Naive thymus-derived CD4-positive, alpha-beta T cell (primary cell): ENCODE measurements at regions not wholly inside any gene's neighbourhood (a gene's known extent, or its start where the extent isn't known, plus 50 kb on each side); places are given as distances from the start of the nearest gene placed in this dataset. TPM values are rescaled to one million over a fixed set of nuclear protein-coding genes. Genes with fewer than 3 reads are reported as not detected.

Source experiments
- ATAC-seq: fragments of 150-1000 bp; cut with Tn5 transposase; 2 replicates; pipeline ENCODE4 v1.10.0; 2021; ENCODE audit warnings: mild to moderate bottlenecking, moderate library complexity
- CTCF ChIA-PET: fragments of 350-600 bp; sonication (Branson Sonifier 250); formaldehyde crosslinking; loops from one replicate; lab custom pipeline; 2021; ENCODE audit warnings: antibody characterized with exemption; lab: Charles Lee
- POLR2A ChIA-PET: fragments of 350-600 bp; sonication (Branson Sonifier 250); formaldehyde crosslinking; loops from one replicate; lab custom pipeline; 2021; ENCODE audit warnings: antibody characterized with exemption, inconsistent platforms; lab: Charles Lee
- DNase-seq, 9 donors: peaks; one replicate each; pipeline versions ENCODE4 v3.0.0 to v3.0.0-alpha.2; 2020 to 2022; ENCODE audit warnings: mixed read lengths in 1 of 9
- H3K27ac ChIP-seq: one replicate; pipeline ENCODE4 v1.7.0; 2013; ENCODE audit warnings: mild to moderate bottlenecking, low read depth, low read length, moderate library complexity
- H3K27me3 ChIP-seq, 2 donors: one replicate each; pipeline ENCODE4 v1.7.0; 2013; ENCODE audit warnings: low read length in 2 of 2, mild to moderate bottlenecking in 2 of 2, moderate library complexity in 2 of 2; ENCODE audit not compliant: control insufficient read depth in 2 of 2, insufficient read depth in 2 of 2
- H3K36me3 ChIP-seq, 3 experiments: 1 replicate in 2 of 3; 2 replicates in 1 of 3; pipeline ENCODE4 v1.7.0; 2013; ENCODE audit warnings: low read length in 3 of 3, mild to moderate bottlenecking in 3 of 3, moderate library complexity in 1 of 3; ENCODE audit not compliant: insufficient read depth in 3 of 3, control insufficient read depth in 2 of 3
- H3K4me1 ChIP-seq, 2 donors: one replicate each; pipeline ENCODE4 v1.7.0; 2013; ENCODE audit warnings: low read length in 2 of 2, mild to moderate bottlenecking in 2 of 2, moderate library complexity in 1 of 2; ENCODE audit not compliant: control insufficient read depth in 2 of 2, insufficient read depth in 2 of 2
- H3K4me3 ChIP-seq: 2 replicates; pipeline ENCODE4 v1.7.0; 2013; ENCODE audit warnings: mild to moderate bottlenecking, low read length
- H3K9me3 ChIP-seq, 3 experiments: 1 replicate in 2 of 3; 2 replicates in 1 of 3; pipeline ENCODE4 v1.7.0; 2013; ENCODE audit warnings: low read length in 3 of 3; ENCODE audit not compliant: control insufficient read depth in 2 of 3
- H3K27ac Mint-ChIP-seq, 9 donors: one replicate each; pipeline ENCODE4 v1.8.0; 2020 to 2022; ENCODE audit warnings: mixed read lengths in 9 of 9, mild to moderate bottlenecking in 8 of 9, moderate library complexity in 5 of 9, inconsistent platforms in 2 of 9
- H3K27me3 Mint-ChIP-seq, 5 donors: one replicate each; pipeline ENCODE4 v1.8.0; 2021 to 2022; ENCODE audit warnings: mixed read lengths in 5 of 5, mild to moderate bottlenecking in 1 of 5
- H3K36me3 Mint-ChIP-seq, 5 donors: one replicate each; pipeline ENCODE4 v1.8.0; 2020 to 2022; ENCODE audit warnings: mixed read lengths in 5 of 5, mild to moderate bottlenecking in 3 of 5, inconsistent platforms in 1 of 5
- H3K4me1 Mint-ChIP-seq, 7 donors: one replicate each; pipeline ENCODE4 v1.8.0; 2020 to 2022; ENCODE audit warnings: mixed read lengths in 7 of 7, mild to moderate bottlenecking in 3 of 7, inconsistent platforms in 1 of 7
- H3K4me3 Mint-ChIP-seq, 10 donors: one replicate each; pipeline ENCODE4 v1.8.0; 2020 to 2022; ENCODE audit warnings: mild to moderate bottlenecking in 10 of 10, mixed read lengths in 10 of 10, moderate library complexity in 6 of 10, inconsistent platforms in 2 of 10
- H3K9me3 Mint-ChIP-seq, 11 donors: one replicate each; pipeline ENCODE4 v1.8.0; 2020 to 2022; ENCODE audit warnings: mixed read lengths in 11 of 11, mild to moderate bottlenecking in 4 of 11, inconsistent platforms in 1 of 11, moderate library complexity in 1 of 11
- intact Hi-C, 2 donors: fragments of 100-400 bp; cut with micrococcal nuclease; formaldehyde crosslinking; loops; one replicate each; pipeline ENCODE4 v1.15.1; 2023
- microRNA-seq: library from miRNA; unstranded; fragments of <30 nt; microRNA quantifications from one replicate; pipeline ENCODE4 v1.2.0, GENCODE V29; 2022; ENCODE audit warnings: borderline microRNAs expressed

DNA sequence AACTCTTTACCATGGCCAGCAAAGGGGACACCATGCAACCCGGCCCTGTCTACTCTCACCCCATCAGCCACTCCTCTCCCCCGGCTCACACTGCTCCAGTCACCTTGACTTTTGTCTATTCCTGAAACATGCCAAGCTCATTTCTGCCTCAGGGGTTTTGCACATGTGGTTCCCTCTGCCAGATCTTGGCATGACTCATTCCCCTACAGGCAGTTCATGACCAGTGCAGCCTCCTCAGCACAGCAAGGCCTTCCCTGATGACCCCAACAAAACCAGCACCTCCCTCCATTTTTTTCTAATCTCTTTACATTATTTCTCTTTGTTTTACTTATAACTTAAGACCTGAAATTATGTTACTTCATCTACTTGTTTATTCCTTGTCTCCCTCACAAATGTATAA lies 58.6 kb upstream of the GJB5 start:
- no peak for DNase-seq
- H3K9me3 Mint-ChIP-seq = peaks cover 0 to 4% (median 0%) of the 10 kb centered on the region in 11 donors
- Histone ChIP-seq H3K27ac (no peak overlapping the region), H3K9me3 (no peaks in the 10 kb centered on the region), H3K27me3 (no peaks in the 10 kb centered on the region), H3K4me3 (no peak overlapping the region), H3K36me3 (no peaks in the 10 kb centered on the region), H3K4me1 (no peaks in the 10 kb centered on the region)
- ATAC-seq = no peak
- no peak overlapping the region for H3K27ac Mint-ChIP-seq
- no peak overlapping the region for H3K4me3 Mint-ChIP-seq
- H3K4me1 Mint-ChIP-seq = no peaks in the 10 kb centered on the region
- ChIA-PET POLR2A (no interaction called here), CTCF (no interaction called here)
- intact Hi-C loops = no loop called here
- H3K36me3 Mint-ChIP-seq = no peaks in the 10 kb centered on the region
- H3K27me3 Mint-ChIP-seq = peaks cover 0 to 29% (median 8%) of the 10 kb centered on the region in 5 donors

DNA sequence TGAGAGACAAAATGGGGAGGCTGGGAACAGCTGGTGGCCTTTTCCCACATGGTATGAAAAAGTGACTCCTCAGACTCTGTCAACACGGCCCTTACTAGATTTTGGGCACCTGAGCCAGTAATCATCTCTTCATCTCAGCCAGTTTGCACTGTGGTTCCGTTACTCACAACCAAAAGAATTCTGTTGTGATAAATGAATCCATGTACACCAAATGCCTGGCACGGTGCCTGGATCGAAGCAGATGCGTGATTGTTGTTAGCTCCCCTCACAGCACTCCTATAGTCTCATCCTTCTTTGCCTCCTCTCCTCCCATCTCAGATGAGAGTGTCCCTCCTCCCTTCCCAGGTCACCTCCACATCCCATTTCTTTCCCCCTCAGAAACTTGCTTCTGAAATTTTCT lies 57.9 kb upstream of the GJB5 start:
- H3K27ac ChIP-seq = no peak overlapping the region
- Mint-ChIP-seq H3K4me1 (no peaks in the 10 kb centered on the region), H3K27me3 (peaks cover 0 to 26% (median 8%) of the 10 kb centered on the region in 5 donors), H3K36me3 (no peaks in the 10 kb centered on the region), H3K27ac (no peak overlapping the region), H3K4me3 (no peak overlapping the region), H3K9me3 (peaks cover 0 to 4% (median 0%) of the 10 kb centered on the region in 11 donors)
- intact Hi-C loops = no loop called here
- DNase-seq (no peak), ATAC-seq (no peak)
- ChIA-PET CTCF (no interaction called here), POLR2A (no interaction called here)
- H3K4me1 ChIP-seq = no peaks in the 10 kb centered on the region
- H3K9me3 ChIP-seq = no peaks in the 10 kb centered on the region
- H3K4me3 ChIP-seq = no peak overlapping the region
- no peaks in the 10 kb centered on the region for H3K27me3 ChIP-seq
- H3K36me3 ChIP-seq = no peaks in the 10 kb centered on the region

DNA sequence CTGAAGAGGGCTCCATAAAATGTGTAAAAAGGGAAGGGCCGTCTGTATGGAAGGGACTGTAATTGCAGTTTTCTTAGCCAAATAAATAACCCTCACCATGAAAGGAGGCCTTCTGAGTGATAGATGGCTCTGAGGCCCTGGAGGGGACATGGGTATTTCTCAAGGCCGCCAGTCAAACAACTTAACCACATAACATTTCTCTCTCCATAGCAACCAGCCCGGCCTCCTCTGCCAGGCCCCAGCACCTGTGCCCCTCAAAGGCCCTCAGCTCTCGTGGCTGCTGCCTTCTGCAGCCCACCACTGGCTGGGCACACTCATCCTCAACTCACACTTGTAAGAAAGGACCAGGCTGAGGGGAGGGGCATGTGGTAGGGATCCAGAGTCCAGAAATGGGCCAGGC lies 57.0 kb upstream of the GJB5 start:
- ATAC-seq (no peak), DNase-seq (no peak)
- Histone ChIP-seq H3K27me3 (no peaks in the 10 kb centered on the region), H3K27ac (no peak overlapping the region), H3K4me1 (no peaks in the 10 kb centered on the region), H3K9me3 (no peaks in the 10 kb centered on the region), H3K4me3 (no peak overlapping the region), H3K36me3 (no peaks in the 10 kb centered on the region)
- H3K4me3 Mint-ChIP-seq = no peak overlapping the region
- H3K9me3 Mint-ChIP-seq = peaks cover 0 to 4% (median 0%) of the 10 kb centered on the region in 11 donors
- H3K27ac Mint-ChIP-seq = no peak overlapping the region
- POLR2A ChIA-PET = no interaction called here
- no peaks in the 10 kb centered on the region for H3K36me3 Mint-ChIP-seq
- CTCF ChIA-PET = no interaction called here
- no peaks in the 10 kb centered on the region for H3K4me1 Mint-ChIP-seq
- H3K27me3 Mint-ChIP-seq = peaks cover 0 to 29% (median 8%) of the 10 kb centered on the region in 5 donors
- intact Hi-C loops = no loop called here

DNA sequence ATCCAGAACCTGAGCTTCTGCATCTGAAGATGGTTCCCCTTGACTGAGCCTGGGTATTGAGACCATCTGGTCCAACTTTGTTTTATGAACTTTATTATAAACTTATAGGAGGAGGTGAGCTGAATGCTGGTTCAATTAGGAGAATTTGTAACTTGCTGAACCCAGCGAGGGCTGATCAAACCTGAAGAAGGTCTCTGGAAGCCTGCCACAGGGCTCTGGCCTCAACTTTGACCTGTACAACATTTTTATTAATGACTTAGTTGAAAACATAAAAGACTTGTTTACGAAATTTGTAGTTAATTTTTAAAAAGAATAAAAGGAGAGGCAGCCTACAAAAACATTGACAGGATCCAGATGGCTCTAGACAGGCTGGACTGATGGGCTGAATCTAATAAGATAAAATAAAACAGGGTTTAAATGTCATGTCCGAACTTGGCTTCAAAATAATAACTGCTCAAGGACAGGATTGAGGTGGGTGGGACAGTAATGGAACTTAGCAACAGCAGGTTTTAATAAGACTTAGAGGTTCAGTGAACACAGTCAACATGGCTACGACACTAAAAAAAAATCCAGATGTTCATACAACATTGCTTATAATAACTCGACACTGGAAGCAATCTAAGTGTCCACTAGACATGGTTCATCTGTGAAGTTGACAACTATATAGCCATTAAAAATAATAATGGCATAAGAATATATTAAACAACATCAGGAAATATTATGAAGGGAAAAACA lies 53.4 kb upstream of the GJB5 start:
- no peaks in the 10 kb centered on the region for H3K4me1 Mint-ChIP-seq
- ATAC-seq (no peak), DNase-seq (no peak)
- no peaks in the 10 kb centered on the region for H3K36me3 Mint-ChIP-seq
- peaks cover 0 to 2% (median 0%) of the 10 kb centered on the region in 11 donors for H3K9me3 Mint-ChIP-seq
- Histone ChIP-seq H3K36me3 (no peaks in the 10 kb centered on the region), H3K27ac (no peak overlapping the region), H3K27me3 (no peaks in the 10 kb centered on the region), H3K4me3 (no peak overlapping the region), H3K4me1 (no peaks in the 10 kb centered on the region), H3K9me3 (no peaks in the 10 kb centered on the region)
- ChIA-PET POLR2A (no interaction called here), CTCF (no interaction called here)
- no peak overlapping the region for H3K4me3 Mint-ChIP-seq
- no peak overlapping the region for H3K27ac Mint-ChIP-seq
- H3K27me3 Mint-ChIP-seq = peaks cover 8 to 55% (median 23%) of the 10 kb centered on the region in 5 donors
- intact Hi-C loops = no loop called here

Small RNA genes in the stretch of these regions (microRNA-seq; reads per million reads assigned to microRNA genes)
- not detected for gene MIR552
